ENCODE measurements at regions not wholly inside any gene's neighbourhood (a gene's known extent, or its start where the extent isn't known, plus 50 kb on each side); places are given as distances from the start of the nearest gene placed in this dataset.
"Not testable (repeated sequence)": the region's sequence is repeated elsewhere in the genome, so short reads cannot be mapped to it uniquely, and the experiment has no call there.

- TF ChIP-seq, protein P1, sequence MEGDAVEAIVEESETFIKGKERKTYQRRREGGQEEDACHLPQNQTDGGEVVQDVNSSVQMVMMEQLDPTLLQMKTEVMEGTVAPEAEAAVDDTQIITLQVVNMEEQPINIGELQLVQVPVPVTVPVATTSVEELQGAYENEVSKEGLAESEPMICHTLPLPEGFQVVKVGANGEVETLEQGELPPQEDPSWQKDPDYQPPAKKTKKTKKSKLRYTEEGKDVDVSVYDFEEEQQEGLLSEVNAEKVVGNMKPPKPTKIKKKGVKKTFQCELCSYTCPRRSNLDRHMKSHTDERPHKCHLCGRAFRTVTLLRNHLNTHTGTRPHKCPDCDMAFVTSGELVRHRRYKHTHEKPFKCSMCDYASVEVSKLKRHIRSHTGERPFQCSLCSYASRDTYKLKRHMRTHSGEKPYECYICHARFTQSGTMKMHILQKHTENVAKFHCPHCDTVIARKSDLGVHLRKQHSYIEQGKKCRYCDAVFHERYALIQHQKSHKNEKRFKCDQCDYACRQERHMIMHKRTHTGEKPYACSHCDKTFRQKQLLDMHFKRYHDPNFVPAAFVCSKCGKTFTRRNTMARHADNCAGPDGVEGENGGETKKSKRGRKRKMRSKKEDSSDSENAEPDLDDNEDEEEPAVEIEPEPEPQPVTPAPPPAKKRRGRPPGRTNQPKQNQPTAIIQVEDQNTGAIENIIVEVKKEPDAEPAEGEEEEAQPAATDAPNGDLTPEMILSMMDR (IDR thresholded peaks at IDR 0.05; ENCODE audit: poor library complexity, severe bottlenecking) = not testable (repeated sequence)
- TF ChIP-seq, protein P2, sequence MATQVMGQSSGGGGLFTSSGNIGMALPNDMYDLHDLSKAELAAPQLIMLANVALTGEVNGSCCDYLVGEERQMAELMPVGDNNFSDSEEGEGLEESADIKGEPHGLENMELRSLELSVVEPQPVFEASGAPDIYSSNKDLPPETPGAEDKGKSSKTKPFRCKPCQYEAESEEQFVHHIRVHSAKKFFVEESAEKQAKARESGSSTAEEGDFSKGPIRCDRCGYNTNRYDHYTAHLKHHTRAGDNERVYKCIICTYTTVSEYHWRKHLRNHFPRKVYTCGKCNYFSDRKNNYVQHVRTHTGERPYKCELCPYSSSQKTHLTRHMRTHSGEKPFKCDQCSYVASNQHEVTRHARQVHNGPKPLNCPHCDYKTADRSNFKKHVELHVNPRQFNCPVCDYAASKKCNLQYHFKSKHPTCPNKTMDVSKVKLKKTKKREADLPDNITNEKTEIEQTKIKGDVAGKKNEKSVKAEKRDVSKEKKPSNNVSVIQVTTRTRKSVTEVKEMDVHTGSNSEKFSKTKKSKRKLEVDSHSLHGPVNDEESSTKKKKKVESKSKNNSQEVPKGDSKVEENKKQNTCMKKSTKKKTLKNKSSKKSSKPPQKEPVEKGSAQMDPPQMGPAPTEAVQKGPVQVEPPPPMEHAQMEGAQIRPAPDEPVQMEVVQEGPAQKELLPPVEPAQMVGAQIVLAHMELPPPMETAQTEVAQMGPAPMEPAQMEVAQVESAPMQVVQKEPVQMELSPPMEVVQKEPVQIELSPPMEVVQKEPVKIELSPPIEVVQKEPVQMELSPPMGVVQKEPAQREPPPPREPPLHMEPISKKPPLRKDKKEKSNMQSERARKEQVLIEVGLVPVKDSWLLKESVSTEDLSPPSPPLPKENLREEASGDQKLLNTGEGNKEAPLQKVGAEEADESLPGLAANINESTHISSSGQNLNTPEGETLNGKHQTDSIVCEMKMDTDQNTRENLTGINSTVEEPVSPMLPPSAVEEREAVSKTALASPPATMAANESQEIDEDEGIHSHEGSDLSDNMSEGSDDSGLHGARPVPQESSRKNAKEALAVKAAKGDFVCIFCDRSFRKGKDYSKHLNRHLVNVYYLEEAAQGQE (IDR thresholded peaks at IDR 0.05; ENCODE audit: borderline replicate concordance) = not testable (repeated sequence)
- not testable (repeated sequence) for TF ChIP-seq EZH2 (IDR thresholded peaks at IDR 0.05; ENCODE audit: borderline replicate concordance, insufficient read depth, low read length, poor library complexity, severe bottlenecking)
Measured at GRCh38 chr3:137153046-137153445, 195.3 kb downstream of the IL20RB start.

Data from neural cell (in vitro differentiated cells).